Gastrocnemius medialis (tissue), 4 donors: ENCODE measurements at regions not wholly inside any gene's neighbourhood (a gene's known extent, or its start where the extent isn't known, plus 50 kb on each side); places are given as distances from the start of the nearest gene placed in this dataset.

ENCODE experiments used
- ATAC-seq, 2 donors: fragments of 150-250 bp; one replicate each; pipeline ENCODE4 v1.9.1; 2016
- DNase-seq, 2 donors: peaks; one replicate each; pipeline ENCODE4 v3.0.0-alpha.2; 2019
- H3K27ac ChIP-seq, 4 donors: fragments of 200-600 bp; sonication (generic); 1 replicate in 1 of 4; 2 replicates in 3 of 4; pipeline ENCODE4 v1.5.1; 2016 to 2018; ENCODE audit warnings: mild to moderate bottlenecking in 2 of 4, moderate library complexity in 1 of 4
- H3K27me3 ChIP-seq, 3 donors: fragments of 200-600 bp; sonication (generic) in 2 of 3; 1 replicate in 1 of 3; 2 replicates in 2 of 3; pipeline versions ENCODE4 v1.5.1 to v1.6.0; 2016 to 2019; ENCODE audit warnings: mild to moderate bottlenecking in 1 of 3, moderate library complexity in 1 of 3
- H3K36me3 ChIP-seq, 2 donors: fragments of 200-600 bp; sonication (generic) in 1 of 2; one replicate each; pipeline ENCODE4 v1.5.1; 2017 to 2018
- H3K4me1 ChIP-seq, 2 donors: fragments of 200-600 bp; sonication (generic) in 1 of 2; one replicate each; pipeline ENCODE4 v1.5.1; 2016 to 2017; ENCODE audit warnings: mild to moderate bottlenecking in 2 of 2
- H3K4me3 ChIP-seq, 4 donors: fragments of 200-600 bp; sonication (generic) in 3 of 4; 1 replicate in 1 of 4; 2 replicates in 3 of 4; pipeline ENCODE4 v1.5.1; 2016 to 2019; ENCODE audit warnings: mild to moderate bottlenecking in 2 of 4
- H3K9me3 ChIP-seq, 3 donors: fragments of 200-600 bp; sonication (generic) in 2 of 3; 1 replicate in 1 of 3; 2 replicates in 2 of 3; pipeline ENCODE4 v1.5.1; 2016 to 2019
- CTCF ChIP-seq, 5 experiments: fragments of 450-650 bp in 3 of 5; fragments of 200-600 bp in 2 of 5; sonication (generic) in 2 of 5; IDR thresholded peaks in 4 of 5; conservative IDR thresholded peaks in 1 of 5; 1 replicate in 4 of 5; 2 replicates in 1 of 5; pipeline ENCODE4 v1.5.1; 2016 to 2019; ENCODE audit warnings: antibody characterized with exemption in 5 of 5, mild to moderate bottlenecking in 3 of 5, moderate library complexity in 3 of 5
- POLR2A ChIP-seq, 2 donors: fragments of 450-650 bp; IDR thresholded peaks; one replicate each; pipeline ENCODE4 v1.6.1; 2017; ENCODE audit warnings: antibody characterized with exemption in 2 of 2, mild to moderate bottlenecking in 2 of 2, moderate library complexity in 2 of 2
- in situ Hi-C, 4 donors: fragments of 200-750 bp; cut with MboI; loops; one replicate each; pipeline versions ENCODE4 v1.15.0 to v1.8.0; 2017; ENCODE audit warnings: low sequenced_read_pairs in 4 of 4
- intact Hi-C: fragments of 100-400 bp; cut with DNase I; formaldehyde crosslinking; loops from one replicate; pipeline ENCODE4 v1.15.1; 2023; ENCODE audit warnings: low total_unique reads

- DNase-seq (no peak), ATAC-seq (no peak)
- Histone ChIP-seq H3K36me3 (no peaks in the 10 kb centered on the region), H3K4me3 (no peak overlapping the region), H3K27ac (no peak overlapping the region), H3K27me3 (no peaks in the 10 kb centered on the region), H3K4me1 (no peaks in the 10 kb centered on the region), H3K9me3 (no peaks in the 10 kb centered on the region)
- in situ Hi-C loops = loop anchor here in 1 of 4 donors (25.0 kb wide), 1 partner anchor 700 kb away; no protein-coding TSS in a partner anchor
- intact Hi-C loops = no loop called here
- TF ChIP-seq POLR2A (IDR thresholded peaks at IDR 0.05) = no peak
Measured at GRCh38 chr9:31112491-31112890, 1272.0 kb upstream of the ACO1 start.

- ATAC-seq (no peak), DNase-seq (no peak)
- TF ChIP-seq POLR2A (IDR thresholded peaks at IDR 0.05) (no peak), CTCF (IDR thresholded peaks at IDR 0.05 in 4 of 5, conservative IDR thresholded peaks at IDR 0.05 in 1 of 5) (no peak)
- intact Hi-C loops = no loop called here
- Histone ChIP-seq H3K27me3 (no peaks in the 10 kb centered on the region), H3K4me3 (no peak overlapping the region), H3K4me1 (no peaks in the 10 kb centered on the region), H3K9me3 (no peaks in the 10 kb centered on the region), H3K27ac (no peak overlapping the region), H3K36me3 (no peaks in the 10 kb centered on the region)
- in situ Hi-C loops = loop anchor here in 1 of 4 donors (25.0 kb wide), 1 partner anchor 698 kb away; no protein-coding TSS in a partner anchor
Measured at GRCh38 chr9:31114346-31114745, 1270.1 kb upstream of the ACO1 start.

GRCh38 chr9:31119890-31120454 lies 1264.5 kb upstream of the ACO1 start:
- Histone ChIP-seq H3K9me3 (no peaks in the 10 kb centered on the region), H3K4me3 (no peak overlapping the region), H3K27ac (no peak overlapping the region), H3K27me3 (no peaks in the 10 kb centered on the region), H3K36me3 (no peaks in the 10 kb centered on the region), H3K4me1 (no peaks in the 10 kb centered on the region)
- TF ChIP-seq CTCF (IDR thresholded peaks at IDR 0.05 in 4 of 5, conservative IDR thresholded peaks at IDR 0.05 in 1 of 5) (peak in 1 of 5 experiments; percentile 34), POLR2A (IDR thresholded peaks at IDR 0.05) (no peak)
- no peak for DNase-seq
- ATAC-seq = no peak
- intact Hi-C loops = no loop called here
- in situ Hi-C loops = loop anchor here in 1 of 4 donors (25.0 kb wide), 1 partner anchor 692 kb away; no protein-coding TSS in a partner anchor

- Histone ChIP-seq H3K27ac (no peak overlapping the region), H3K27me3 (no peaks in the 10 kb centered on the region), H3K4me1 (no peaks in the 10 kb centered on the region), H3K36me3 (no peaks in the 10 kb centered on the region), H3K9me3 (no peaks in the 10 kb centered on the region), H3K4me3 (no peak overlapping the region)
- in situ Hi-C loops = loop anchor here in 1 of 4 donors (25.0 kb wide), 1 partner anchor 688 kb away; no protein-coding TSS in a partner anchor
- DNase-seq (no peak), ATAC-seq (no peak)
- intact Hi-C loops = no loop called here
- no peak for TF ChIP-seq POLR2A (IDR thresholded peaks at IDR 0.05)
Measured at GRCh38 chr9:31124389-31124788, 1260.1 kb upstream of the ACO1 start.

- no peak for TF ChIP-seq POLR2A (IDR thresholded peaks at IDR 0.05)
- no peak for TF ChIP-seq CTCF (IDR thresholded peaks at IDR 0.05 in 4 of 5, conservative IDR thresholded peaks at IDR 0.05 in 1 of 5)
- no peak for ATAC-seq
- H3K27me3 ChIP-seq = no peaks in the 10 kb centered on the region
- H3K27ac ChIP-seq = no peak overlapping the region
- H3K9me3 ChIP-seq = no peaks in the 10 kb centered on the region
- DNase-seq = no peak
- in situ Hi-C loops (no loop called here), intact Hi-C loops (no loop called here)
- H3K36me3 ChIP-seq = no peaks in the 10 kb centered on the region
- no peak overlapping the region for H3K4me3 ChIP-seq
- H3K4me1 ChIP-seq = no peaks in the 10 kb centered on the region
Measured at GRCh38 chr9:31135567-31135966, 1248.9 kb upstream of the ACO1 start.

- DNase-seq (no peak), ATAC-seq (no peak)
- intact Hi-C loops (no loop called here), in situ Hi-C loops (no loop called here)
- Histone ChIP-seq H3K9me3 (no peaks in the 10 kb centered on the region), H3K27ac (no peak overlapping the region), H3K36me3 (no peaks in the 10 kb centered on the region), H3K27me3 (no peaks in the 10 kb centered on the region), H3K4me1 (no peaks in the 10 kb centered on the region), H3K4me3 (no peak overlapping the region)
- no peak for TF ChIP-seq POLR2A (IDR thresholded peaks at IDR 0.05)
- no peak for TF ChIP-seq CTCF (IDR thresholded peaks at IDR 0.05 in 4 of 5, conservative IDR thresholded peaks at IDR 0.05 in 1 of 5)
Measured at GRCh38 chr9:31136524-31136923, 1247.9 kb upstream of the ACO1 start.
